GM23338 (cell line): ENCODE measurements at regions not wholly inside any gene's neighbourhood (a gene's known extent, or its start where the extent isn't known, plus 50 kb on each side); places are given as distances from the start of the nearest gene placed in this dataset.

ENCODE experiments used
- ATAC-seq: fragments of 200-7000 bp; cut with Tn5 transposase; 3 replicates; pipeline ENCODE4 v1.9.1; 2020
- DNase-seq: peaks from one replicate; pipeline ENCODE4 v3.0.0-alpha.2; 2015; ENCODE audit warnings: low spot score
- H2AFZ ChIP-seq: fragments of 200-600 bp; sonication (generic); 2 replicates; pipeline ENCODE4 v1.8.0; 2016; ENCODE audit warnings: antibody characterized with exemption, mild to moderate bottlenecking, moderate library complexity
- H3F3A ChIP-seq: fragments of 200-600 bp; sonication (generic); replicated peaks from 2 replicates; pipeline ENCODE4 v1.8.0; 2017; ENCODE audit warnings: antibody characterized with exemption, mixed run types, low read depth
- H3K27ac ChIP-seq: fragments of 200-600 bp; sonication (generic); 2 replicates; pipeline ENCODE4 v1.6.1; 2016; ENCODE audit warnings: low read depth
- H3K27me3 ChIP-seq: fragments of 200-600 bp; sonication (generic); 2 replicates; pipeline ENCODE4 v1.8.0; 2016; ENCODE audit warnings: mild to moderate bottlenecking, mixed run types, moderate library complexity; ENCODE audit not compliant: insufficient read depth
- H3K36me3 ChIP-seq: fragments of 200-600 bp; sonication (generic); 2 replicates; pipeline ENCODE4 v1.8.0; 2016; ENCODE audit warnings: mild to moderate bottlenecking; ENCODE audit not compliant: insufficient read depth
- H3K4me1 ChIP-seq: fragments of 200-600 bp; sonication (generic); 2 replicates; pipeline ENCODE4 v1.8.0; 2016; ENCODE audit warnings: mild to moderate bottlenecking, moderate library complexity; ENCODE audit not compliant: insufficient read depth
- H3K4me2 ChIP-seq: fragments of 200-600 bp; sonication (generic); 2 replicates; pipeline ENCODE4 v1.7.1; 2017; ENCODE audit warnings: mixed run types
- H3K4me3 ChIP-seq: fragments of 200-600 bp; sonication (generic); 2 replicates; pipeline ENCODE4 v1.6.1; 2016; ENCODE audit warnings: mixed run types
- H3K79me2 ChIP-seq: fragments of 200-600 bp; sonication (generic); replicated peaks from 2 replicates; pipeline ENCODE4 v1.8.0; 2017; ENCODE audit warnings: mild to moderate bottlenecking; ENCODE audit not compliant: insufficient read depth
- H3K9me2 ChIP-seq: fragments of 200-600 bp; sonication (generic); 2 replicates; pipeline ENCODE4 v1.8.0; 2017; ENCODE audit not compliant: insufficient read depth
- H4K20me1 ChIP-seq: fragments of 200-600 bp; sonication (generic); replicated peaks from 2 replicates; pipeline ENCODE4 v1.8.0; 2017; ENCODE audit warnings: mild to moderate bottlenecking; ENCODE audit not compliant: insufficient read depth
- H3K27ac Mint-ChIP-seq: 2 replicates; pipeline ENCODE4 v1.8.0; 2020; ENCODE audit warnings: inconsistent platforms, mild to moderate bottlenecking, moderate library complexity, mixed read lengths
- H3K27me3 Mint-ChIP-seq: 3 replicates; pipeline ENCODE4 v1.8.0; 2022; ENCODE audit warnings: low read depth, mild to moderate bottlenecking, moderate library complexity, mixed read lengths, inconsistent platforms; ENCODE audit not compliant: insufficient read depth, poor library complexity
- H3K36me3 Mint-ChIP-seq: 3 replicates; pipeline ENCODE4 v1.8.0; 2021; ENCODE audit warnings: low read depth, mild to moderate bottlenecking, inconsistent platforms, moderate library complexity, mixed read lengths
- H3K4me1 Mint-ChIP-seq: 3 replicates; pipeline ENCODE4 v1.8.0; 2020; ENCODE audit warnings: mild to moderate bottlenecking, inconsistent platforms, mixed read lengths
- H3K4me3 Mint-ChIP-seq: 3 replicates; pipeline ENCODE4 v1.8.0; 2021; ENCODE audit warnings: moderate library complexity, mild to moderate bottlenecking, inconsistent platforms, mixed read lengths
- H3K9me3 Mint-ChIP-seq: 3 replicates; pipeline ENCODE4 v1.8.0; 2020; ENCODE audit warnings: moderate library complexity, mild to moderate bottlenecking, inconsistent platforms, mixed read lengths
- CREB1 ChIP-seq: fragments of 250-450 bp; sonication (Bioruptor Pico); IDR thresholded peaks from 2 replicates; pipeline ENCODE4 v1.5.0; 2020; ENCODE audit warnings: low read depth, mild to moderate bottlenecking, moderate library complexity
- EZH2 ChIP-seq: fragments of 200-600 bp; sonication (generic); IDR thresholded peaks from one replicate; pipeline ENCODE4 v1.8.0; 2017; ENCODE audit warnings: antibody characterized with exemption, mild to moderate bottlenecking, low read depth; ENCODE audit not compliant: unreplicated experiment
- EZH2phosphoT487 ChIP-seq: fragments of 200-600 bp; sonication (generic); IDR thresholded peaks from one replicate; pipeline ENCODE4 v1.8.1; 2018; ENCODE audit warnings: antibody characterized with exemption; ENCODE audit not compliant: unreplicated experiment
- JUNB ChIP-seq: IDR thresholded peaks from one replicate; pipeline ENCODE4 v1.6.1; 2016; ENCODE audit warnings: antibody characterized with exemption; ENCODE audit not compliant: unreplicated experiment
- NANOG ChIP-seq: IDR thresholded peaks from 2 replicates; pipeline ENCODE4 v1.6.1; 2016; ENCODE audit warnings: antibody characterized with exemption, borderline replicate concordance
- STAT1 ChIP-seq: IDR thresholded peaks from one replicate; pipeline ENCODE4 v1.6.1; 2016; ENCODE audit warnings: antibody characterized with exemption; ENCODE audit not compliant: unreplicated experiment
- ZNF114 ChIP-seq: fragments of 250-450 bp; sonication (Bioruptor Pico); IDR thresholded peaks from 2 replicates; pipeline ENCODE4 v1.5.0; 2020; ENCODE audit warnings: mild to moderate bottlenecking, moderate library complexity
- ZNF462 ChIP-seq: fragments of 250-450 bp; sonication (Bioruptor Pico); IDR thresholded peaks from 2 replicates; pipeline ENCODE4 v1.5.0; 2020; ENCODE audit warnings: mild to moderate bottlenecking, moderate library complexity

DNA sequence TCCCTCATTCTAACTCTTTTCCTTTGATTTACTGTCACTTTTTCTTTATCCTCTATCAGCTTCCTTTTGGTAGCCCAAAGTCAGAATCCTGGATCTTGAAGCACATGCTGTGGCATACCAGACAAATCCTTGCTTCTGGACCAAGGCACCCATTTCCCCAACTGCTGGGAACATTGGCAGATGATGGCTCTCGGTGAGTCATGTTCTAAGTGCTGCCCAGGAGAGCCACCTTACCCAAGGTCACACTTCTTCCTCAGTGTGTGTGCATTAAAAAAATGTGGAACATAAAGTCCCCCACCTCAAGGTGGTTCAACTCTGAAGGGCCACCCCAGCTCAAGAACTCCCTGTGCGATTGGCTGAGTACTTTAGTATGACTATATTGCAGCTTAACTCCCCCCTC lies 141.4 kb upstream of the PUM3 start:
- H2AFZ ChIP-seq: no peak overlapping the region
- H3K27ac ChIP-seq: no peak overlapping the region
- H4K20me1 ChIP-seq: no peaks in the 10 kb centered on the region
- no peaks in the 10 kb centered on the region for H3K36me3 ChIP-seq
- Mint-ChIP-seq H3K27ac (no peak overlapping the region), H3K4me3 (no peak overlapping the region), H3K27me3 (peaks cover 3% of the 10 kb centered on the region), H3K4me1 (no peaks in the 10 kb centered on the region), H3K9me3 (no peaks in the 10 kb centered on the region), H3K36me3 (no peaks in the 10 kb centered on the region)
- TF ChIP-seq CREB1: no peak
- no peak for TF ChIP-seq ZNF462 (CRISPR knock-in tag)
- no peak for TF ChIP-seq JUNB
- H3F3A ChIP-seq: no peaks in the 10 kb centered on the region
- H3K4me1 ChIP-seq: no peaks in the 10 kb centered on the region
- DNase-seq: no peak
- no peak overlapping the region for H3K4me2 ChIP-seq
- no peaks in the 10 kb centered on the region for H3K79me2 ChIP-seq
- peaks cover 11% of the 10 kb centered on the region; the same call in 1 of the 2 replicates for H3K9me2 ChIP-seq
- ATAC-seq: no peak
- no peaks in the 10 kb centered on the region for H3K27me3 ChIP-seq
- no peak overlapping the region for H3K4me3 ChIP-seq

GRCh38 chr9:2984491-2984890 lies 140.6 kb upstream of the PUM3 start:
- Mint-ChIP-seq H3K36me3 (no peaks in the 10 kb centered on the region), H3K4me1 (no peaks in the 10 kb centered on the region)
- TF ChIP-seq STAT1 (no peak), EZH2 (no peak), EZH2phosphoT487 (no peak), ZNF114 (CRISPR knock-in tag) (no peak), ZNF462 (CRISPR knock-in tag) (no peak), NANOG (no peak), JUNB (no peak)

More at GRCh38 chr9:2984491-2984890, 140.6 kb upstream of the PUM3 start:
- no peak for ATAC-seq
- Mint-ChIP-seq H3K27ac (no peak overlapping the region), H3K4me3 (no peak overlapping the region), H3K9me3 (no peaks in the 10 kb centered on the region), H3K27me3 (peaks cover 3% of the 10 kb centered on the region)
- H2AFZ ChIP-seq: no peak overlapping the region
- no peak overlapping the region for H3K4me3 ChIP-seq
- no peaks in the 10 kb centered on the region for H3K79me2 ChIP-seq
- peaks cover 11% of the 10 kb centered on the region; the same call in 1 of the 2 replicates for H3K9me2 ChIP-seq
- DNase-seq: no peak
- no peaks in the 10 kb centered on the region for H3K4me1 ChIP-seq
- no peaks in the 10 kb centered on the region for H3F3A ChIP-seq
- H3K36me3 ChIP-seq: no peaks in the 10 kb centered on the region
- H3K27ac ChIP-seq: no peak overlapping the region
- no peak overlapping the region for H3K4me2 ChIP-seq
- H4K20me1 ChIP-seq: no peaks in the 10 kb centered on the region
- no peaks in the 10 kb centered on the region for H3K27me3 ChIP-seq
